AG10803 (cell line): ENCODE measurements at regions not wholly inside any gene's neighbourhood (a gene's known extent, or its start where the extent isn't known, plus 50 kb on each side); places are given as distances from the start of the nearest gene placed in this dataset.
"Not testable (repeated sequence)": the region's sequence is repeated elsewhere in the genome, so short reads cannot be mapped to it uniquely, and the experiment has no call there.

Source experiments
- DNase-seq: peaks from one replicate; pipeline ENCODE4 v3.0.0; 2010; ENCODE audit warnings: low read depth
- H3K4me3 ChIP-seq: 2 replicates; pipeline ENCODE4 v1.5.1; 2011; ENCODE audit warnings: mild to moderate bottlenecking, low read length, control low read depth
- TF ChIP-seq, protein P1 (sequence below): conservative IDR thresholded peaks from 2 replicates; pipeline ENCODE4 v1.5.1; 2011; ENCODE audit warnings: mild to moderate bottlenecking, low read length, control low read depth, inconsistent platforms

DNA sequence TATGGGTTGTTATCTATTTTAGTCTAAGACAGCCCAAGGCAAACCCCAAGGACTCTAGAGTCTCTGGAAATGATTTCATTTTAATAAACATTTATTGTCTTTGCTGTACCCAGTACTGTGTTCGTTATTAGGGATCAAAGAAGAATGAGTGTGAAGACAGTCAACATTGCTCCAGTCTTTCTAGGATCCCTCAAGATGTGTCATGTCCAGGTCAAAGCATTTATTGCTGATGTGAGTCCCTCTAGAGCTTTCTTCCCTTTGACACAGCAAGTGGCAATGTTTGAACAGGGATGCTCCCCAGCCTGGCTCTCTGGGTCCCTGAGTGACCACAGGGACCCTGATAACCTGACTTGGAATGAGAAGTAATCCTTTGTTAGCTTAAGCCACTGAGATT, 123.1 kb upstream of the STK17B start:
- no peak for DNase-seq
- H3K4me3 ChIP-seq: no peak overlapping the region
- TF ChIP-seq, protein P1, sequence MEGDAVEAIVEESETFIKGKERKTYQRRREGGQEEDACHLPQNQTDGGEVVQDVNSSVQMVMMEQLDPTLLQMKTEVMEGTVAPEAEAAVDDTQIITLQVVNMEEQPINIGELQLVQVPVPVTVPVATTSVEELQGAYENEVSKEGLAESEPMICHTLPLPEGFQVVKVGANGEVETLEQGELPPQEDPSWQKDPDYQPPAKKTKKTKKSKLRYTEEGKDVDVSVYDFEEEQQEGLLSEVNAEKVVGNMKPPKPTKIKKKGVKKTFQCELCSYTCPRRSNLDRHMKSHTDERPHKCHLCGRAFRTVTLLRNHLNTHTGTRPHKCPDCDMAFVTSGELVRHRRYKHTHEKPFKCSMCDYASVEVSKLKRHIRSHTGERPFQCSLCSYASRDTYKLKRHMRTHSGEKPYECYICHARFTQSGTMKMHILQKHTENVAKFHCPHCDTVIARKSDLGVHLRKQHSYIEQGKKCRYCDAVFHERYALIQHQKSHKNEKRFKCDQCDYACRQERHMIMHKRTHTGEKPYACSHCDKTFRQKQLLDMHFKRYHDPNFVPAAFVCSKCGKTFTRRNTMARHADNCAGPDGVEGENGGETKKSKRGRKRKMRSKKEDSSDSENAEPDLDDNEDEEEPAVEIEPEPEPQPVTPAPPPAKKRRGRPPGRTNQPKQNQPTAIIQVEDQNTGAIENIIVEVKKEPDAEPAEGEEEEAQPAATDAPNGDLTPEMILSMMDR: no peak

DNA sequence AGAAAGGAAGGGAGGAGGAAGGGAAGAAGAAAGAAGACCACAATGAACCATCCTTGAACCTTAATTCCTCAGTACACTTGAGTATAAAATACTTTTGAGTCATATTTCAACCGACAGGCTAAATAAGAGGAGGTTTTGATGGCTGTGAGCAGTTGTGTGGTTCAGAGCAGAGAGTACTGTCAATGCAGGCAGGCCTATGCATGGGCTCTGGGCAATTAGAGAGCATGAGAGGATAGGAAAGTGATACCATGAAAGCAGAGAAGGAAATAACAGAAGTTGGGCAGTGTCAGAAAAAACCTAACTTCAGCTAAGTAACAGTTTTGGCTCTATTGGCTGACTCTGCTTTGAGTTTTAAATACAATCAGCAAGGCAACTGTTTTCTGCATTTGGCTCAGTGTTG, 123.6 kb upstream of the STK17B start:
- no peak for DNase-seq
- TF ChIP-seq, protein P1: no peak
- H3K4me3 ChIP-seq: no peak overlapping the region

DNA sequence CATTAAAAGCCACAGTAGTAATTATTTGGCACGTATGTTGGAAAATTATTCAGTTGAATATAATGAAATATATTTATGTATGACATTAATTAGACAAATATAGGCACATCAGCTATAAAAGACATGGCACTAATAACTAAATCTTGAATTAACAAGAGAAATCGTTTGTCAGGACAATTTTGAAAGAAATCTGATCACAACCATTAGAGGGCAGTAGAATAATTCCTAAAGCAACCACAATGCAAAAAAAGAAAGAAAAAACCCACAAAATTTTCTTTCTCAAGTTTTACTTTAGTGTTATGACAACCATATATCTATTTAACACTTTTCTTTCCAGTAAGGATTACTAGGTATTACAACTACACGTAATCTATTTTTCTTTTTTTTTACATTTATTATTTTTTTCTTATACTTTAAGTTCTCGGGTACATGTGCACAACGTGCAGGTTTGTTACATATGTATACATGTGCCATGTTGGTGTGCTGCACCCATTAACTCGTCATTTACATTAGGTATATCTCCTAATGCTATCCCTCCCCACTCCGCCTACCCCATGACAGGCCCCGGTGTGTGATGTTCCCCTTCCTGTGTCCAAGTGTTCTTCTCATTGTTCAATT, 126.8 kb upstream of the STK17B start:
- not testable (repeated sequence) for H3K4me3 ChIP-seq
- DNase-seq: peak; percentile 39
- TF ChIP-seq, protein P1: peak; percentile 69

DNA sequence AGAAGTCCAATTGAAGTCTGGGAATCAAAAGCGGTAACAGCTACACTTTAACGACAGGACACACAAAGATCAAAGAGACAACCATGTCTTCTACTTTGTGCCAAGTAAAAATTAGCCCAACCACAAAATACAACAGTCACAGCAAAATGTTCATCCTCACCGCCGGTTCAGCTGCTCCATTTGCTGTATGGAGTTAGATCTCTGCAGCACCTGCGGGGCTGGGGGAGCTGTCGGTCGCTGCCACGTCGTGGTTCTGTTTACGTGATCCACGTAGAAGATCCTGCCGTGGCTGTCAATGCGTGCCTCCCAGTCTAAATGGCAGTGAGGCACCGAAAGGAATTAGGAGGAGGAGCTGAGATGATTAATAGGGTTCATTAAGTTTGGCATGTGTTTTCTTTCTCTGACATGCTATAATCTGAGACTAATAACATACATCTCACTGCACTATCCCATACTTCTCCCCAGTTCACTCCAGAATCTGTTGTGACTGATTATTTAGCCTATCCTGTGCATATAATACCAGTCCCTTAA, 136.5 kb upstream of the STK17B start:
- DNase-seq: no peak
- no peak overlapping the region for H3K4me3 ChIP-seq
- TF ChIP-seq, protein P1: no peak

DNA sequence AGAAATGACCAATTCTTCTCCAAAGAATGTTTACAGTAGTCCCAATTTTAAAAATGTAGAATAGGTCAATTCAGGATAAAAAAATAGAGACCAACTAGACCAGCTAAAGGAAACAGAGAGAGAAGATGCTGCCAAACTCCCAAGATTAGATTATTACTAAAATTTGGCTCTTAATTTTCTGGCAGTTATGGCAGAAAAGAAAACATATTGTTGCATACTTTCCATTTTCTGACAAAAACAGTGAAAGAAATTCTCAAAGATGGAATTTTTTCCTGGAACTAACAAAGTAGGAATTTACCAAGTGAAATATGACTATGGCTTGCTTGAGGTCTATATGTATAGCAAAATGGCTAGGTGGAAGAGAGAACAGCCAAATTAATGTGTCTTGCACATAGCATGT, 138.3 kb upstream of the STK17B start:
- DNase-seq: no peak
- no peak overlapping the region for H3K4me3 ChIP-seq
- TF ChIP-seq, protein P1: no peak

DNA sequence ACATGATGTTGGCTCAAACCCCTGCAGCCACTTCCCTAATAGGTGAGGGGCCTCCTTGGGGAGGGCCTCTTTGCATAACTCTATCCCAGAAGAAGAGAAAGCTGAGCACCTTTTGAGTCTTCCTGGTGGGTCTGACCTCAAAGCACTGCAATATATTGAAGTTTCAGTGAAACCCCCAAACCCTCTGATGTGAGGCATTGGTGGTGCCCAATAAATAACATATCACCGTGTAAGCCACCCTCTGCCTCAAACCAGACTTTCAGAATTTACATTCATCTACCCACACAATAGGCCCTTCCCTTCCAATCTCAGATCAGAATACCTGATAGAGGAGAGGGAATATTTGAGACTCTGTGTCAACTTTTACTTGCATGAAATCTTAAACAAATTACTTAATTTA, 142.8 kb upstream of the STK17B start:
- TF ChIP-seq, protein P1: no peak
- H3K4me3 ChIP-seq: no peak overlapping the region
- no peak for DNase-seq

DNA sequence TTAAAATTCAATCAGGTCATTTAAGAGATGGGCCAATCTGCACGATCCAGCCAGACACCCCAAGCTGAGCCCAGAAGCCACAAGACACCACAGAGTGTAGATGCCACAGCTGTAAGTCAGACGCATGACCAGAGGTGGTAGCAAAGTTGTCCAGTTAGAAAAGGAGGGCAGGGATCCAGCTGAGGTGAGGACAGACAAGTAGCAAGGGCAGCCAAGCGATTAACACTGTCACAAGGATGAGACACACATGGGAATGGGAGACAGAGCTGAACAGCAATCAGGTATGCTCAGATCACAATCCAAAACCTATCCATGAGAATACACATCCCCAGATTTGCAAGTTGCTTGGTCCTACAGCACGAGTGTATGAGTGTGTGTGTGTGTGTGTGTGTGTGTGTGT, 143.4 kb upstream of the STK17B start:
- H3K4me3 ChIP-seq: no peak overlapping the region
- DNase-seq: peak; percentile 56
- TF ChIP-seq, protein P1: no peak
